Peyer's patch (tissue), 4 donors: ENCODE measurements at regions not wholly inside any gene's neighbourhood (a gene's known extent, or its start where the extent isn't known, plus 50 kb on each side); places are given as distances from the start of the nearest gene placed in this dataset.

Source experiments
- DNase-seq, 3 donors: peaks; one replicate each; pipeline ENCODE4 v3.0.0-alpha.2; 2017 to 2019
- H3K27ac ChIP-seq, 4 donors: fragments of 200-600 bp; sonication (generic); one replicate each; pipeline ENCODE4 v1.5.1; 2016 to 2019
- H3K27me3 ChIP-seq, 2 donors: fragments of 200-600 bp; sonication (generic); one replicate each; pipeline ENCODE4 v1.5.1; 2019
- H3K36me3 ChIP-seq, 3 donors: fragments of 200-600 bp; sonication (generic); one replicate each; pipeline ENCODE4 v1.5.1; 2016 to 2019
- H3K4me1 ChIP-seq, 4 donors: fragments of 200-600 bp; sonication (generic); one replicate each; pipeline ENCODE4 v1.5.1; 2016 to 2019
- H3K4me3 ChIP-seq, 4 donors: fragments of 200-600 bp; sonication (generic); 1 replicate in 3 of 4; 2 replicates in 1 of 4; pipeline ENCODE4 v1.5.1; 2016 to 2019; ENCODE audit warnings: mild to moderate bottlenecking in 1 of 4
- H3K9me3 ChIP-seq, 4 donors: fragments of 200-600 bp; sonication (generic); one replicate each; pipeline ENCODE4 v1.5.1; 2016 to 2019; ENCODE audit warnings: mild to moderate bottlenecking in 1 of 4
- POLR2A ChIP-seq, 2 donors: fragments of 450-650 bp; IDR thresholded peaks; one replicate each; pipeline ENCODE4 v1.5.1; 2017; ENCODE audit warnings: antibody characterized with exemption in 2 of 2, mild to moderate bottlenecking in 2 of 2, moderate library complexity in 2 of 2
- TF ChIP-seq, protein P1 (sequence below), 6 experiments: fragments of 450-650 bp in 4 of 6; fragments of 200-600 bp in 2 of 6; sonication (generic) in 1 of 6; IDR thresholded peaks; one replicate each; pipeline ENCODE4 v1.5.1; 2017 to 2019; ENCODE audit warnings: antibody characterized with exemption in 6 of 6, mild to moderate bottlenecking in 3 of 6, moderate library complexity in 1 of 6

DNA sequence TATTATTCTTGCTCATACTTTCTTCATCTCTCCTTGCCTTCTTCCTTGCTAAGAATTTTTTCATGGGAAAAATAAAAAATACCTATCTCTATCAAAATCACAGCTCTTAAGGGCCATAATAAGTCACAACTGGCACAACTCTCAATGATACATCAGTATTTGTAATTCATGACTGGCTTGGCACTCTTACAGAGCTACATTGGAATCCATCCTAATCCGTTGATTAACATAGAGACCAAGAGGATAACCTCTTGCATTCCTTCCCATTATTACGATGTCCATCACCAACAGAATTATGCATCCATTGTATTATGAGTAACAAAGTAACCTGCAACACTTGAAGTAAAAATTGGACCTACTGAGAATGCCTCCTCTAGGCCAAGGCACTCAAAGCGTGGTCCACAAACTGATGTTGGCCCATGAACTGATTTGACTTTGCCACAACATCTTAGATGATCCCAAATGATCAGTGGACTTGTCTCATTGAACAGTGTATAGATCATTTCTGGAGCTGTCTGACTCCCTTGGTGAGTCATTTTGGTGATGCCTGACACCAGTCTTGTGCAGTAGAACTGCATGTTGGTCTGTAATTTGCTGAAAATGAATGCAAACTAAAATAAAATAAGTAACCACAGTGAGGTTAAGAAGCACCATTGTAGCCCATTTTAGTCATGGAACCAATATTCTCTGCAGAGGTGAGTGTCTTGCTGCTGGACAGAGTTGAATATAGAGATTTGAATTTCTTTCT, 163.2 kb downstream of the AXIN2 start:
- Histone ChIP-seq H3K27me3 (no peaks in the 10 kb centered on the region), H3K36me3 (no peaks in the 10 kb centered on the region), H3K4me3 (no peak overlapping the region), H3K4me1 (no peaks in the 10 kb centered on the region), H3K27ac (no peak overlapping the region), H3K9me3 (no peaks in the 10 kb centered on the region)
- TF ChIP-seq, protein P1, sequence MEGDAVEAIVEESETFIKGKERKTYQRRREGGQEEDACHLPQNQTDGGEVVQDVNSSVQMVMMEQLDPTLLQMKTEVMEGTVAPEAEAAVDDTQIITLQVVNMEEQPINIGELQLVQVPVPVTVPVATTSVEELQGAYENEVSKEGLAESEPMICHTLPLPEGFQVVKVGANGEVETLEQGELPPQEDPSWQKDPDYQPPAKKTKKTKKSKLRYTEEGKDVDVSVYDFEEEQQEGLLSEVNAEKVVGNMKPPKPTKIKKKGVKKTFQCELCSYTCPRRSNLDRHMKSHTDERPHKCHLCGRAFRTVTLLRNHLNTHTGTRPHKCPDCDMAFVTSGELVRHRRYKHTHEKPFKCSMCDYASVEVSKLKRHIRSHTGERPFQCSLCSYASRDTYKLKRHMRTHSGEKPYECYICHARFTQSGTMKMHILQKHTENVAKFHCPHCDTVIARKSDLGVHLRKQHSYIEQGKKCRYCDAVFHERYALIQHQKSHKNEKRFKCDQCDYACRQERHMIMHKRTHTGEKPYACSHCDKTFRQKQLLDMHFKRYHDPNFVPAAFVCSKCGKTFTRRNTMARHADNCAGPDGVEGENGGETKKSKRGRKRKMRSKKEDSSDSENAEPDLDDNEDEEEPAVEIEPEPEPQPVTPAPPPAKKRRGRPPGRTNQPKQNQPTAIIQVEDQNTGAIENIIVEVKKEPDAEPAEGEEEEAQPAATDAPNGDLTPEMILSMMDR (IDR thresholded peaks at IDR 0.05): no peak
- TF ChIP-seq POLR2A (IDR thresholded peaks at IDR 0.05): no peak
- DNase-seq: no peak

DNA sequence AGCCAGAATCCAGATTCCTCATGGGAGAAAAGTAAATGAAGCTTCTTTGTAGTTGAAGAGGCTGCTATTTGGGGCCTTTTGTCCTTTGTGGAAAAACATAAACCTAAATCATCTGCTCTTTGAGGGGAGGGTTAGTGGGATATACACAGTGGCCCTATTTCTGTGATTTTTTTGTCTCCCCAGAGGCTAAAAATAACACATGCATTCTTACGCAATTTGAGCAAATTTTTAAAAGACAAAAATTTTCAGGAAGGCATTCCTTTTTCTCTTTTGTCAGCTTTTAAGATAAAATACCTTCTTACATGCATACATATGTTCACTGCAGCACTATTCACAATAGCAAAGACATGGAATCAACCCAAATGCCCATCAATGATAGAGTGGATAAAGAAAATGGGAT, 165.5 kb downstream of the AXIN2 start:
- TF ChIP-seq, protein P1 (IDR thresholded peaks at IDR 0.05): no peak
- TF ChIP-seq POLR2A (IDR thresholded peaks at IDR 0.05): no peak

DNA sequence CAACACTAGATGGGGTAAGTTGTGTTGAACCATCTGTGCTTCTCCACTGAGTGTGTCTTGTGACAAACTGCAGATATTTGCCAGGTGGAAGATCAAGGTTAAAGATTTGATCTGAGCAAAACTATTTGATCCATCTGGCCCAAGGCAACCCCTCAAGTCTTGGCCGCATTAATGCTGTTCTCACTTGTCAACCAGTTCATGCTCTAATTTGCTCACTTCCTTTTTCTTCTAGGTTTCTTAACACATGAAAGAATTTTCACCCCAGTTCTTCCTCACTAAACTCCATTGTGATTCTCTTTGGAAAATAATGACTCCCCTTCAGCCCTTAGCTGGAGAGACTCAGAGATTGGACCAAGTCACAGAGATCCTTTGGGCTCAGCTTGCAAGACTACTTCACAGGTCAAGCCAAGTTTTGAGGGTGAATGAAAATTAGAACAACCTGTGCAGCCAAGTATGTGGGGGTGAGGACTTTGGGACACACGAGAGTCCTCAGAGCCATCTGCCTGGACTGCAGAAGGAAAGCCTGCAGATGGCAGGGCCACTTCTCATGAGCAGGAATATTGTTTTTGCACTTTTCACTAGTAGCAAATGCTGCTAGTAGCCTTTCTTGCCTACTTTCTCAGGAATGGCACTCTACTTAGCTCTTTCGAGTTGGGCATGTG, 166.5 kb downstream of the AXIN2 start:
- H3K4me1 ChIP-seq: no peaks in the 10 kb centered on the region
- no peak overlapping the region for H3K4me3 ChIP-seq
- no peak for TF ChIP-seq POLR2A (IDR thresholded peaks at IDR 0.05)
- TF ChIP-seq, protein P1 (IDR thresholded peaks at IDR 0.05): no peak
- DNase-seq: no peak
- H3K27me3 ChIP-seq: no peaks in the 10 kb centered on the region
- no peak overlapping the region for H3K27ac ChIP-seq
- no peaks in the 10 kb centered on the region for H3K9me3 ChIP-seq
- no peaks in the 10 kb centered on the region for H3K36me3 ChIP-seq

More for the DNA sequence above, 165.5 kb downstream of the AXIN2 start:
- no peaks in the 10 kb centered on the region for H3K36me3 ChIP-seq
- no peaks in the 10 kb centered on the region for H3K27me3 ChIP-seq
- H3K4me1 ChIP-seq: no peaks in the 10 kb centered on the region
- no peak overlapping the region for H3K27ac ChIP-seq
- H3K4me3 ChIP-seq: no peak overlapping the region
- DNase-seq: no peak
- H3K9me3 ChIP-seq: no peaks in the 10 kb centered on the region

DNA sequence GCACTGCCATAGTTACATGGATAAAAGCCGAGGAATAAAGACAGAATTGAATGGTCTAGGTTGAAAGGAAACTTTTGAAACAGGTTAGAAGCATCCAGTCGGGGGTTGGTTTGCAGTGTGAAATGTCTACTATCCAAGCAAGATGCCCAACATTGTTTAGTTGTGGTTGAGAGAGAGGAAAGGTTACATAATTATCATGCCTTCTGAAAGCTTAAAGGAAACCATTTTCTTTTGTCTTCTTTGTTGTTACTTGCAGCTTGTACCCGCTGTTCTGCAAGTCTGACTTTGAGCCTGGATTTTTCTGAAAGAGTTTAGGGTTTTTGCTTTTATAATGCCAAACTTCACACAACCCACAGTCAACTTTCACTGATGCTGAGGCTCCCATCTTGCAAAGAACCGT, 167.9 kb downstream of the AXIN2 start:
- Histone ChIP-seq H3K4me1 (no peaks in the 10 kb centered on the region), H3K27ac (no peak overlapping the region), H3K9me3 (no peaks in the 10 kb centered on the region), H3K36me3 (no peaks in the 10 kb centered on the region), H3K27me3 (no peaks in the 10 kb centered on the region), H3K4me3 (no peak overlapping the region)
- no peak for DNase-seq
- TF ChIP-seq POLR2A (IDR thresholded peaks at IDR 0.05): no peak
- TF ChIP-seq, protein P1 (IDR thresholded peaks at IDR 0.05): no peak

DNA sequence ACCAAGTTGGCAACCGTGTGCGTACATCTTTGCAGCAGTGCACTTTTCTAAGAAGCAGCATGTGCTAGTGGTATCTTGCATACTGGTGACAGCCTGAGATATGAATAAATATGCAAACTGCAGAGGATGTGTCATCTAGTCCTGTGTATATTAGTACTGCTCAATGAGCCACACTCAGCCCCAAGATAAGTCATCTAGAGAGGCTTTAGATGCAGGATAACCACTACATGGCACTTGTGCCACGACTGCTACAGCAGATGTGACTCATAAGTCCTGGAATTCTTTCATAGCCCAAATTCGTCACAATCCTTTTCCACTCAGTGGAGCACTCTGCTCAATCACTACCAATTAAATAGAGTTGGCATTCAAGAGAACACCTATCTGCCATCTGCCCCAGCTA, 171.5 kb downstream of the AXIN2 start:
- Histone ChIP-seq H3K4me1 (no peaks in the 10 kb centered on the region), H3K4me3 (no peak overlapping the region), H3K36me3 (no peaks in the 10 kb centered on the region), H3K27me3 (no peaks in the 10 kb centered on the region), H3K9me3 (no peaks in the 10 kb centered on the region), H3K27ac (no peak overlapping the region)
- TF ChIP-seq, protein P1 (IDR thresholded peaks at IDR 0.05): no peak
- TF ChIP-seq POLR2A (IDR thresholded peaks at IDR 0.05): no peak
- no peak for DNase-seq
